ENCODE measurements at regions not wholly inside any gene's neighbourhood (a gene's known extent, or its start where the extent isn't known, plus 50 kb on each side); places are given as distances from the start of the nearest gene placed in this dataset.

- no peak overlapping the region for H3K4me3 ChIP-seq (ENCODE audit: low read depth, low read length)
- POLR2A ChIA-PET: no interaction called here
- TF ChIP-seq ZNF654 (tag by site-specific recombination; IDR thresholded peaks at IDR 0.05; ENCODE audit: low read depth) (no peak), ZNF785 (tag by site-specific recombination; IDR thresholded peaks at IDR 0.05) (no peak), ZNF433 (tag by site-specific recombination; IDR thresholded peaks at IDR 0.05; ENCODE audit: low read depth) (no peak), ZNF473 (tag by site-specific recombination; IDR thresholded peaks at IDR 0.05) (no peak), ZNF626 (tag by site-specific recombination; IDR thresholded peaks at IDR 0.05) (no peak), ZNF621 (tag by site-specific recombination; IDR thresholded peaks at IDR 0.05) (no peak), PATZ1 (tag by site-specific recombination; IDR thresholded peaks at IDR 0.05) (no peak), WT1 (tag by site-specific recombination; IDR thresholded peaks at IDR 0.05) (no peak), BCL11A (tag by site-specific recombination; IDR thresholded peaks at IDR 0.05; ENCODE audit: low read depth) (no peak), ZNF292 (tag by site-specific recombination; IDR thresholded peaks at IDR 0.05; ENCODE audit: borderline replicate concordance, low read depth) (no peak), ZNF521 (tag by site-specific recombination; IDR thresholded peaks at IDR 0.05) (no peak), ZNF585B (tag by site-specific recombination; IDR thresholded peaks at IDR 0.05) (no peak), ZBTB49 (tag by site-specific recombination; IDR thresholded peaks at IDR 0.05; ENCODE audit: low read depth) (no peak), ATF2 (tag by site-specific recombination; IDR thresholded peaks at IDR 0.05; ENCODE audit: low read depth) (no peak), REPIN1 (tag by site-specific recombination; IDR thresholded peaks at IDR 0.05; ENCODE audit: low read depth) (no peak), ZNF335 (tag by site-specific recombination; conservative IDR thresholded peaks at IDR 0.05) (no peak), RBAK (tag by site-specific recombination; IDR thresholded peaks at IDR 0.05) (no peak), ZNF549 (tag by site-specific recombination; IDR thresholded peaks at IDR 0.05) (no peak), ZNF202 (tag by site-specific recombination; IDR thresholded peaks at IDR 0.05; ENCODE audit: borderline replicate concordance) (no peak)
- no peaks in the 10 kb centered on the region for H3K36me3 ChIP-seq (ENCODE audit: control insufficient read depth in 2 of 2, insufficient read depth in 1 of 2, low read length in 2 of 2)
- H3K9me3 ChIP-seq (ENCODE audit: control insufficient read depth, insufficient read depth, low read depth, low read length): no peaks in the 10 kb centered on the region
- H3K27ac ChIP-seq (ENCODE audit: extremely low read depth, low read depth, low read length): no peak overlapping the region
- CTCF ChIA-PET: no interaction called here
- no peaks in the 10 kb centered on the region for H3K4me1 ChIP-seq (ENCODE audit: control insufficient read depth, insufficient read depth, low read length)
These were observed 450.8 kb downstream of the HAPSTR1 start for GRCh38 chr16:9542165-9542755.
